ENCODE measurements at regions not wholly inside any gene's neighbourhood (a gene's known extent, or its start where the extent isn't known, plus 50 kb on each side); places are given as distances from the start of the nearest gene placed in this dataset.
"Not testable (repeated sequence)": the region's sequence is repeated elsewhere in the genome, so short reads cannot be mapped to it uniquely, and the experiment has no call there.

- not testable (repeated sequence) for TF ChIP-seq POLR2A (IDR thresholded peaks at IDR 0.05; ENCODE audit: low read length); GATA1 (IDR thresholded peaks at IDR 0.05; ENCODE audit: low read depth, low read length)
Observed at GRCh38 chr7:65505320-65505633, 131.6 kb downstream of the ZNF92 start.
